SH-SY5Y (cell line): ENCODE measurements at regions not wholly inside any gene's neighbourhood (a gene's known extent, or its start where the extent isn't known, plus 50 kb on each side); places are given as distances from the start of the nearest gene placed in this dataset.

Experiments used
- GATA2 ChIP-seq: IDR thresholded peaks from 2 replicates; pipeline ENCODE4 v1.6.1; 2011; ENCODE audit warnings: mild to moderate bottlenecking, low read depth, low read length
- GATA3 ChIP-seq: IDR thresholded peaks from 2 replicates; pipeline ENCODE4 v1.6.1; 2011; ENCODE audit warnings: low read depth, mild to moderate bottlenecking, low read length, moderate library complexity

GRCh38 chr2:51960281-51960680, 928.3 kb upstream of the NRXN1 start:
- no peak for TF ChIP-seq GATA2
- no peak for TF ChIP-seq GATA3

- TF ChIP-seq GATA2 = no peak
- TF ChIP-seq GATA3 = no peak
Measured at GRCh38 chr2:51959696-51960095, 927.8 kb upstream of the NRXN1 start.

GRCh38 chr2:51953931-51954330, 922.0 kb upstream of the NRXN1 start:
- TF ChIP-seq GATA2 = no peak
- no peak for TF ChIP-seq GATA3

- TF ChIP-seq GATA3 (no peak), GATA2 (no peak)
Measured at GRCh38 chr2:51921076-51921475, 889.1 kb upstream of the NRXN1 start.

GRCh38 chr2:51920509-51920908, 888.6 kb upstream of the NRXN1 start:
- no peak for TF ChIP-seq GATA2
- TF ChIP-seq GATA3 = no peak

GRCh38 chr2:51919395-51919794, 887.5 kb upstream of the NRXN1 start:
- no peak for TF ChIP-seq GATA3

GRCh38 chr2:51918113-51918512, 886.2 kb upstream of the NRXN1 start:
- TF ChIP-seq GATA2 (no peak), GATA3 (no peak)

GRCh38 chr2:51903728-51904127, 871.8 kb upstream of the NRXN1 start:
- TF ChIP-seq GATA3 (no peak), GATA2 (no peak)

- TF ChIP-seq GATA3 = no peak
- TF ChIP-seq GATA2 = no peak
Measured at GRCh38 chr2:51899643-51900042, 867.7 kb upstream of the NRXN1 start.

- TF ChIP-seq GATA3 (no peak), GATA2 (no peak)
Measured at GRCh38 chr2:51888120-51888519, 856.2 kb upstream of the NRXN1 start.

GRCh38 chr2:51881673-51882072, 849.7 kb upstream of the NRXN1 start:
- no peak for TF ChIP-seq GATA3
- TF ChIP-seq GATA2 = no peak

- TF ChIP-seq GATA2 (no peak), GATA3 (no peak)
Measured at GRCh38 chr2:51880153-51880552, 848.2 kb upstream of the NRXN1 start.

GRCh38 chr2:51866361-51866760, 834.4 kb upstream of the NRXN1 start:
- TF ChIP-seq GATA3 = no peak
- no peak for TF ChIP-seq GATA2

GRCh38 chr2:51859260-51859659, 827.3 kb upstream of the NRXN1 start:
- TF ChIP-seq GATA3 (no peak), GATA2 (no peak)

GRCh38 chr2:51855683-51856082, 823.8 kb upstream of the NRXN1 start:
- TF ChIP-seq GATA2 (no peak), GATA3 (no peak)

- no peak for TF ChIP-seq GATA3
- no peak for TF ChIP-seq GATA2
Measured at GRCh38 chr2:51846796-51847195, 814.9 kb upstream of the NRXN1 start.
